ENCODE measurements at regions not wholly inside any gene's neighbourhood (a gene's known extent, or its start where the extent isn't known, plus 50 kb on each side); places are given as distances from the start of the nearest gene placed in this dataset.

DNA sequence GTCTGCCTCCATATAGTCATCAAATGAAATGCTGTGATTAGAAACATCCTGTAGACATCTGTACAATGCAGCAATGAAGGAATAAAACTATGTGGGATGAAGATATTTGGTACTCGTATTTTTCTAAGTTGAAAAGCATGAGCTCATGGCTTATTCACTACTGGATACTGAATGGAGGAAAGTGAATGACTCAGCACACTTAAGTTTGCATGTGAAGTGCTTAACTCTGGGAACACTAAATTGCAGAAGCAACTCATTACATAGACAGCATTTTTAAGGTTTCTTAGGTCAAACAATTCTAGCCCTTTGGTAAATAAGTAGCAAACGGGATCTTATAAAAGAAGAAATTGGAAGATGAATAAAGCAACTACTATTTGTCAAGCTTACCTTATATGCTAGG is 429.0 kb upstream of the MIR17HG start (continued):
- TF ChIP-seq, protein P1, sequence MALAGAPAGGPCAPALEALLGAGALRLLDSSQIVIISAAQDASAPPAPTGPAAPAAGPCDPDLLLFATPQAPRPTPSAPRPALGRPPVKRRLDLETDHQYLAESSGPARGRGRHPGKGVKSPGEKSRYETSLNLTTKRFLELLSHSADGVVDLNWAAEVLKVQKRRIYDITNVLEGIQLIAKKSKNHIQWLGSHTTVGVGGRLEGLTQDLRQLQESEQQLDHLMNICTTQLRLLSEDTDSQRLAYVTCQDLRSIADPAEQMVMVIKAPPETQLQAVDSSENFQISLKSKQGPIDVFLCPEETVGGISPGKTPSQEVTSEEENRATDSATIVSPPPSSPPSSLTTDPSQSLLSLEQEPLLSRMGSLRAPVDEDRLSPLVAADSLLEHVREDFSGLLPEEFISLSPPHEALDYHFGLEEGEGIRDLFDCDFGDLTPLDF (CRISPR knock-in tag; IDR thresholded peaks at IDR 0.05): no peak
- TF ChIP-seq OVOL2 (CRISPR knock-in tag; IDR thresholded peaks at IDR 0.05; ENCODE audit: borderline replicate concordance): no peak
- no peak for TF ChIP-seq HMGA2 (CRISPR knock-in tag; IDR thresholded peaks at IDR 0.05)
- TF ChIP-seq ATF1 (CRISPR knock-in tag; IDR thresholded peaks at IDR 0.05): no peak
- TF ChIP-seq, protein P2, sequence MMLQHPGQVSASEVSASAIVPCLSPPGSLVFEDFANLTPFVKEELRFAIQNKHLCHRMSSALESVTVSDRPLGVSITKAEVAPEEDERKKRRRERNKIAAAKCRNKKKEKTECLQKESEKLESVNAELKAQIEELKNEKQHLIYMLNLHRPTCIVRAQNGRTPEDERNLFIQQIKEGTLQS (CRISPR knock-in tag; conservative IDR thresholded peaks at IDR 0.05): no peak
- no peak for TF ChIP-seq GTF2I (CRISPR knock-in tag; conservative IDR thresholded peaks at IDR 0.05)
- no peak for TF ChIP-seq ZNF219 (CRISPR knock-in tag; IDR thresholded peaks at IDR 0.05; ENCODE audit: borderline replicate concordance)
- no peak for TF ChIP-seq TP53 (CRISPR knock-in tag; IDR thresholded peaks at IDR 0.05)

DNA sequence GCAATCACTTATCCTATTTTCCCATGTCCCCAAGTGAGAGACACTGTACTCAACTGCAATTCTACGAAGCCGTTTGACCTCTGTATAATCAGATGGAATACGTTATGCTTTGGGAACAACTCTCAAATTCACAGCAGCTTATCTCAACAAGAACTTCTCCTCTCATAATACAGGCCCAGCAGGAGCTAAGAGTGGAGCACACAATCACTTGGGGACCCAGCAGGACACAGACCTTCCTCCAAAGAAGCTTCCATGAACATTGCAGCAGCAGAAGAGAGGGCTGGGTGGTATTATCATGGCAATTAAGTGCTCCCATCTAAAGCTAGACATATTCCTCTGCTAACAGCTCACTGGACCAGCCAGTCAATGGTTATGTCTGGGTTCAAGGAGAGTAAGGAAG is 428.3 kb upstream of the MIR17HG start:
- ATAC-seq (no peak), DNase-seq (ENCODE audit: low spot score) (no peak)
- no peaks in the 10 kb centered on the region for H3K9me3 Mint-ChIP-seq
- no peaks in the 10 kb centered on the region for H3K36me3 Mint-ChIP-seq
- peaks cover 10% of the 10 kb centered on the region for H3K4me1 Mint-ChIP-seq
- no peaks in the 10 kb centered on the region for H3K27me3 Mint-ChIP-seq (ENCODE audit: low read depth)
- no peak overlapping the region for H3K4me3 Mint-ChIP-seq
- CTCF ChIA-PET: no interaction called here
- no peak overlapping the region for H3K27ac Mint-ChIP-seq
- POLR2A ChIA-PET: no interaction called here
- TF ChIP-seq ZNF416 (CRISPR knock-in tag; IDR thresholded peaks at IDR 0.05): no peak
- no peak for TF ChIP-seq ATF1 (CRISPR knock-in tag; IDR thresholded peaks at IDR 0.05)
- TF ChIP-seq, protein P3, sequence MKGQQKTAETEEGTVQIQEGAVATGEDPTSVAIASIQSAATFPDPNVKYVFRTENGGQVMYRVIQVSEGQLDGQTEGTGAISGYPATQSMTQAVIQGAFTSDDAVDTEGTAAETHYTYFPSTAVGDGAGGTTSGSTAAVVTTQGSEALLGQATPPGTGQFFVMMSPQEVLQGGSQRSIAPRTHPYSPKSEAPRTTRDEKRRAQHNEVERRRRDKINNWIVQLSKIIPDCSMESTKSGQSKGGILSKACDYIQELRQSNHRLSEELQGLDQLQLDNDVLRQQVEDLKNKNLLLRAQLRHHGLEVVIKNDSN (CRISPR knock-in tag; IDR thresholded peaks at IDR 0.05): no peak
- TF ChIP-seq NR1H2 (CRISPR knock-in tag; IDR thresholded peaks at IDR 0.05): no peak
- TF ChIP-seq, protein P4, sequence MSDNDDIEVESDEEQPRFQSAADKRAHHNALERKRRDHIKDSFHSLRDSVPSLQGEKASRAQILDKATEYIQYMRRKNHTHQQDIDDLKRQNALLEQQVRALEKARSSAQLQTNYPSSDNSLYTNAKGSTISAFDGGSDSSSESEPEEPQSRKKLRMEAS (CRISPR knock-in tag; IDR thresholded peaks at IDR 0.05): no peak
- TF ChIP-seq MYBL2 (CRISPR knock-in tag; IDR thresholded peaks at IDR 0.05): no peak
- TF ChIP-seq, protein P5, sequence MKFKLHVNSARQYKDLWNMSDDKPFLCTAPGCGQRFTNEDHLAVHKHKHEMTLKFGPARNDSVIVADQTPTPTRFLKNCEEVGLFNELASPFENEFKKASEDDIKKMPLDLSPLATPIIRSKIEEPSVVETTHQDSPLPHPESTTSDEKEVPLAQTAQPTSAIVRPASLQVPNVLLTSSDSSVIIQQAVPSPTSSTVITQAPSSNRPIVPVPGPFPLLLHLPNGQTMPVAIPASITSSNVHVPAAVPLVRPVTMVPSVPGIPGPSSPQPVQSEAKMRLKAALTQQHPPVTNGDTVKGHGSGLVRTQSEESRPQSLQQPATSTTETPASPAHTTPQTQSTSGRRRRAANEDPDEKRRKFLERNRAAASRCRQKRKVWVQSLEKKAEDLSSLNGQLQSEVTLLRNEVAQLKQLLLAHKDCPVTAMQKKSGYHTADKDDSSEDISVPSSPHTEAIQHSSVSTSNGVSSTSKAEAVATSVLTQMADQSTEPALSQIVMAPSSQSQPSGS (CRISPR knock-in tag; IDR thresholded peaks at IDR 0.05; ENCODE audit: borderline replicate concordance, low read depth): no peak
- TF ChIP-seq, protein P6, sequence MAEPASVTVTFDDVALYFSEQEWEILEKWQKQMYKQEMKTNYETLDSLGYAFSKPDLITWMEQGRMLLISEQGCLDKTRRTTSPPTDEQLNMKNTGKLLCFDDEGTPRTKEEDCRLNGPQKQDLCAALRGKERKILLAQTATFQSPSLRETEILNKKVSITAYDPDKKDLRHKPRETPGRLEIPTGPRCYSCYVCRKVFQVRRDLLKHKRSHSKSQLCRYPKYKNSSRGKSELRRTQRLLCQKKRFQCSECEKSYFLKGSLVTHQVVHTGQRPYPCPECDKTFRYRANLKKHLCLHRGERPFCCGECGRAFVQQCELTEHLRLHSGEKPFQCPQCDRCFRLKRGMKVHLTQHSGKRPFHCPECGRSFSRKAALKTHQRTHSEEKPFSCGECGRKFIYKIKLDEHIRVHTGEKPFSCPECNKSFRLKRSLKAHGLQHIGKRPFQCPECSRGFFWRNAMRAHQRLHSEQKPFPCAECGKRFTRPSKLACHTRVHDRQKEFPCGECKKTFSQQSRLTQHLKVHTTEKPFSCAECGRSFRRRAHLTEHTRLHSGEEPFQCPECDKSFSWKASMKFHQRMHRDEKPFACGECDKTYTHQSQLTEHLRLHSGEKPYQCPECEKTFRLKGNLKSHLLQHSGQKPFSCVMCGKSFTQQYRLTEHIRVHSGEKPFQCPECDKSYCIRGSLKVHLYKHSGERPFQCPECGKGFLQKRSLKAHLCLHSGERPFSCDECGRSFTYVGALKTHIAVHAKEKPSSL (CRISPR knock-in tag; conservative IDR thresholded peaks at IDR 0.05): no peak
- TF ChIP-seq SMAD3 (CRISPR knock-in tag; IDR thresholded peaks at IDR 0.05; ENCODE audit: borderline replicate concordance): no peak
- TF ChIP-seq, protein P7, sequence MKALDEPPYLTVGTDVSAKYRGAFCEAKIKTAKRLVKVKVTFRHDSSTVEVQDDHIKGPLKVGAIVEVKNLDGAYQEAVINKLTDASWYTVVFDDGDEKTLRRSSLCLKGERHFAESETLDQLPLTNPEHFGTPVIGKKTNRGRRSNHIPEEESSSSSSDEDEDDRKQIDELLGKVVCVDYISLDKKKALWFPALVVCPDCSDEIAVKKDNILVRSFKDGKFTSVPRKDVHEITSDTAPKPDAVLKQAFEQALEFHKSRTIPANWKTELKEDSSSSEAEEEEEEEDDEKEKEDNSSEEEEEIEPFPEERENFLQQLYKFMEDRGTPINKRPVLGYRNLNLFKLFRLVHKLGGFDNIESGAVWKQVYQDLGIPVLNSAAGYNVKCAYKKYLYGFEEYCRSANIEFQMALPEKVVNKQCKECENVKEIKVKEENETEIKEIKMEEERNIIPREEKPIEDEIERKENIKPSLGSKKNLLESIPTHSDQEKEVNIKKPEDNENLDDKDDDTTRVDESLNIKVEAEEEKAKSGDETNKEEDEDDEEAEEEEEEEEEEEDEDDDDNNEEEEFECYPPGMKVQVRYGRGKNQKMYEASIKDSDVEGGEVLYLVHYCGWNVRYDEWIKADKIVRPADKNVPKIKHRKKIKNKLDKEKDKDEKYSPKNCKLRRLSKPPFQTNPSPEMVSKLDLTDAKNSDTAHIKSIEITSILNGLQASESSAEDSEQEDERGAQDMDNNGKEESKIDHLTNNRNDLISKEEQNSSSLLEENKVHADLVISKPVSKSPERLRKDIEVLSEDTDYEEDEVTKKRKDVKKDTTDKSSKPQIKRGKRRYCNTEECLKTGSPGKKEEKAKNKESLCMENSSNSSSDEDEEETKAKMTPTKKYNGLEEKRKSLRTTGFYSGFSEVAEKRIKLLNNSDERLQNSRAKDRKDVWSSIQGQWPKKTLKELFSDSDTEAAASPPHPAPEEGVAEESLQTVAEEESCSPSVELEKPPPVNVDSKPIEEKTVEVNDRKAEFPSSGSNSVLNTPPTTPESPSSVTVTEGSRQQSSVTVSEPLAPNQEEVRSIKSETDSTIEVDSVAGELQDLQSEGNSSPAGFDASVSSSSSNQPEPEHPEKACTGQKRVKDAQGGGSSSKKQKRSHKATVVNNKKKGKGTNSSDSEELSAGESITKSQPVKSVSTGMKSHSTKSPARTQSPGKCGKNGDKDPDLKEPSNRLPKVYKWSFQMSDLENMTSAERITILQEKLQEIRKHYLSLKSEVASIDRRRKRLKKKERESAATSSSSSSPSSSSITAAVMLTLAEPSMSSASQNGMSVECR (CRISPR knock-in tag; IDR thresholded peaks at IDR 0.05; ENCODE audit: borderline replicate concordance): no peak
- TF ChIP-seq, protein P8, sequence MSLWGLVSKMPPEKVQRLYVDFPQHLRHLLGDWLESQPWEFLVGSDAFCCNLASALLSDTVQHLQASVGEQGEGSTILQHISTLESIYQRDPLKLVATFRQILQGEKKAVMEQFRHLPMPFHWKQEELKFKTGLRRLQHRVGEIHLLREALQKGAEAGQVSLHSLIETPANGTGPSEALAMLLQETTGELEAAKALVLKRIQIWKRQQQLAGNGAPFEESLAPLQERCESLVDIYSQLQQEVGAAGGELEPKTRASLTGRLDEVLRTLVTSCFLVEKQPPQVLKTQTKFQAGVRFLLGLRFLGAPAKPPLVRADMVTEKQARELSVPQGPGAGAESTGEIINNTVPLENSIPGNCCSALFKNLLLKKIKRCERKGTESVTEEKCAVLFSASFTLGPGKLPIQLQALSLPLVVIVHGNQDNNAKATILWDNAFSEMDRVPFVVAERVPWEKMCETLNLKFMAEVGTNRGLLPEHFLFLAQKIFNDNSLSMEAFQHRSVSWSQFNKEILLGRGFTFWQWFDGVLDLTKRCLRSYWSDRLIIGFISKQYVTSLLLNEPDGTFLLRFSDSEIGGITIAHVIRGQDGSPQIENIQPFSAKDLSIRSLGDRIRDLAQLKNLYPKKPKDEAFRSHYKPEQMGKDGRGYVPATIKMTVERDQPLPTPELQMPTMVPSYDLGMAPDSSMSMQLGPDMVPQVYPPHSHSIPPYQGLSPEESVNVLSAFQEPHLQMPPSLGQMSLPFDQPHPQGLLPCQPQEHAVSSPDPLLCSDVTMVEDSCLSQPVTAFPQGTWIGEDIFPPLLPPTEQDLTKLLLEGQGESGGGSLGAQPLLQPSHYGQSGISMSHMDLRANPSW (CRISPR knock-in tag; conservative IDR thresholded peaks at IDR 0.05; ENCODE audit: low read depth): no peak
- no peak for TF ChIP-seq ESRRA (CRISPR knock-in tag; IDR thresholded peaks at IDR 0.05; ENCODE audit: borderline replicate concordance)
- TF ChIP-seq, protein P9, sequence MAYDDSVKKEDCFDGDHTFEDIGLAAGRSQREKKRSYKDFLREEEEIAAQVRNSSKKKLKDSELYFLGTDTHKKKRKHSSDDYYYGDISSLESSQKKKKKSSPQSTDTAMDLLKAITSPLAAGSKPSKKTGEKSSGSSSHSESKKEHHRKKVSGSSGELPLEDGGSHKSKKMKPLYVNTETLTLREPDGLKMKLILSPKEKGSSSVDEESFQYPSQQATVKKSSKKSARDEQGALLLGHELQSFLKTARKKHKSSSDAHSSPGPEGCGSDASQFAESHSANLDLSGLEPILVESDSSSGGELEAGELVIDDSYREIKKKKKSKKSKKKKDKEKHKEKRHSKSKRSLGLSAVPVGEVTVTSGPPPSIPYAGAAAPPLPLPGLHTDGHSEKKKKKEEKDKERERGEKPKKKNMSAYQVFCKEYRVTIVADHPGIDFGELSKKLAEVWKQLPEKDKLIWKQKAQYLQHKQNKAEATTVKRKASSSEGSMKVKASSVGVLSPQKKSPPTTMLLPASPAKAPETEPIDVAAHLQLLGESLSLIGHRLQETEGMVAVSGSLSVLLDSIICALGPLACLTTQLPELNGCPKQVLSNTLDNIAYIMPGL (CRISPR knock-in tag; IDR thresholded peaks at IDR 0.05): no peak
